ENCODE measurements at regions not wholly inside any gene's neighbourhood (a gene's known extent, or its start where the extent isn't known, plus 50 kb on each side); places are given as distances from the start of the nearest gene placed in this dataset.
A peak's percentile ranks its signal among the peaks of the same experiment; 100 is the strongest.
"Not testable (repeated sequence)": the region's sequence is repeated elsewhere in the genome, so short reads cannot be mapped to it uniquely, and the experiment has no call there.

- ATAC-seq (replicated peaks in 6 of 8); in situ Hi-C loops (cut with MboI; ENCODE audit: low pct_unique_long_range_greater_than_20kb in 2 of 9, low sequenced_read_pairs in 9 of 9, unreplicated experiment in 9 of 9): not testable (repeated sequence)
- 66 to 100% (median 91%) methylated on average over 1 to 13 of the region's 28 CpGs; no CpG with 5 or more reads in 6 of the 10 experiments for WGBS, 10 experiments
These were observed 347.3 kb downstream of the HINT1 start for GRCh38 chr5:130817598-130818384.

GRCh38 chr5:130815246-130815645 is 349.8 kb downstream of the HINT1 start:
- in situ Hi-C loops (cut with MboI; ENCODE audit: low pct_unique_long_range_greater_than_20kb in 2 of 9, low sequenced_read_pairs in 9 of 9, unreplicated experiment in 9 of 9) = no loop called here
- Histone ChIP-seq H3K4me3 (no peak overlapping the region), H3K4me1 (replicated peaks in 1 of 2) (no peaks in the 10 kb centered on the region), H3K27ac (no peak overlapping the region)
- ATAC-seq (replicated peaks in 6 of 8) = no peak

More at GRCh38 chr5:130817598-130818384, 347.3 kb downstream of the HINT1 start:
- not testable (repeated sequence) for H3K4me3 ChIP-seq; H3K27ac ChIP-seq; H3K4me1 ChIP-seq (replicated peaks in 1 of 2)

GRCh38 chr5:130808691-130809090 is 356.4 kb downstream of the HINT1 start:
- no peak overlapping the region for H3K4me3 ChIP-seq
- in situ Hi-C loops (cut with MboI; ENCODE audit: low pct_unique_long_range_greater_than_20kb in 2 of 9, low sequenced_read_pairs in 9 of 9, unreplicated experiment in 9 of 9) = no loop called here
- ATAC-seq (replicated peaks in 6 of 8) = no peak
- no peaks in the 10 kb centered on the region for H3K4me1 ChIP-seq (replicated peaks in 1 of 2)
- 31 to 100% (median 91%) methylated on average over 1 to 3 of the region's 4 CpGs for WGBS, 10 experiments
- no peak overlapping the region for H3K27ac ChIP-seq

GRCh38 chr5:130805648-130806047 is 359.4 kb downstream of the HINT1 start:
- Histone ChIP-seq H3K27ac (no peak overlapping the region), H3K4me1 (replicated peaks in 1 of 2) (no peaks in the 10 kb centered on the region), H3K4me3 (no peak overlapping the region)
- 0 to 58% (median 40%) methylated on average over 1 of the region's 2 CpGs; no CpG with 5 or more reads in 1 of the 10 experiments for WGBS, 10 experiments
- peak in 1 of 8 experiments; percentile 87 for ATAC-seq (replicated peaks in 6 of 8)
- in situ Hi-C loops (cut with MboI; ENCODE audit: low pct_unique_long_range_greater_than_20kb in 2 of 9, low sequenced_read_pairs in 9 of 9, unreplicated experiment in 9 of 9) = no loop called here

GRCh38 chr5:130805036-130805435 is 360.0 kb downstream of the HINT1 start:
- Histone ChIP-seq H3K27ac (no peak overlapping the region), H3K4me3 (no peak overlapping the region), H3K4me1 (replicated peaks in 1 of 2) (no peaks in the 10 kb centered on the region)
- in situ Hi-C loops (cut with MboI; ENCODE audit: low pct_unique_long_range_greater_than_20kb in 2 of 9, low sequenced_read_pairs in 9 of 9, unreplicated experiment in 9 of 9) = no loop called here
- no peak for ATAC-seq (replicated peaks in 6 of 8)

- WGBS, 10 experiments = 66 to 100% (median 95%) methylated on average over 1 to 2 of the region's 2 CpGs; no CpG with 5 or more reads in 2 of the 10 experiments
- no peak for ATAC-seq (replicated peaks in 6 of 8)
- Histone ChIP-seq H3K4me3 (no peak overlapping the region), H3K27ac (no peak overlapping the region), H3K4me1 (replicated peaks in 1 of 2) (no peaks in the 10 kb centered on the region)
- in situ Hi-C loops (cut with MboI; ENCODE audit: low pct_unique_long_range_greater_than_20kb in 2 of 9, low sequenced_read_pairs in 9 of 9, unreplicated experiment in 9 of 9) = no loop called here
These were observed 363.1 kb downstream of the HINT1 start for GRCh38 chr5:130801963-130802362.

GRCh38 chr5:130799015-130799414 is 366.0 kb downstream of the HINT1 start:
- Histone ChIP-seq H3K4me1 (replicated peaks in 1 of 2) (no peaks in the 10 kb centered on the region), H3K4me3 (no peak overlapping the region), H3K27ac (no peak overlapping the region)
- ATAC-seq (replicated peaks in 6 of 8) = no peak
- in situ Hi-C loops (cut with MboI; ENCODE audit: low pct_unique_long_range_greater_than_20kb in 2 of 9, low sequenced_read_pairs in 9 of 9, unreplicated experiment in 9 of 9) = no loop called here

GRCh38 chr5:130797303-130797702 is 367.8 kb downstream of the HINT1 start:
- Histone ChIP-seq H3K27ac (no peak overlapping the region), H3K4me1 (replicated peaks in 1 of 2) (no peaks in the 10 kb centered on the region), H3K4me3 (no peak overlapping the region)
- in situ Hi-C loops (cut with MboI; ENCODE audit: low pct_unique_long_range_greater_than_20kb in 2 of 9, low sequenced_read_pairs in 9 of 9, unreplicated experiment in 9 of 9) = no loop called here
- 0 to 83% (median 66%) methylated on average over 1 to 3 of the region's 3 CpGs; no CpG with 5 or more reads in 1 of the 10 experiments for WGBS, 10 experiments
- ATAC-seq (replicated peaks in 6 of 8) = peak in 1 of 8 experiments; percentile 14

- no peaks in the 10 kb centered on the region for H3K4me1 ChIP-seq (replicated peaks in 1 of 2)
- 0 to 86% (median 40%) methylated on average over 1 to 2 of the region's 2 CpGs; no CpG with 5 or more reads in 1 of the 10 experiments for WGBS, 10 experiments
- no peak overlapping the region for H3K27ac ChIP-seq
- in situ Hi-C loops (cut with MboI; ENCODE audit: low pct_unique_long_range_greater_than_20kb in 2 of 9, low sequenced_read_pairs in 9 of 9, unreplicated experiment in 9 of 9) = no loop called here
- ATAC-seq (replicated peaks in 6 of 8) = peak in 1 of 8 experiments; percentile 42
- no peak overlapping the region for H3K4me3 ChIP-seq
These were observed 368.2 kb downstream of the HINT1 start for GRCh38 chr5:130796902-130797301.

- WGBS, 10 experiments = 28 to 100% (median 69%) methylated on average over 1 to 2 of the region's 2 CpGs
- ATAC-seq (replicated peaks in 6 of 8) = no peak
- H3K4me3 ChIP-seq = no peak overlapping the region
- H3K27ac ChIP-seq = no peak overlapping the region
- in situ Hi-C loops (cut with MboI; ENCODE audit: low pct_unique_long_range_greater_than_20kb in 2 of 9, low sequenced_read_pairs in 9 of 9, unreplicated experiment in 9 of 9) = no loop called here
- H3K4me1 ChIP-seq (replicated peaks in 1 of 2) = no peaks in the 10 kb centered on the region
These were observed 369.0 kb downstream of the HINT1 start for GRCh38 chr5:130796032-130796431.

- 45 to 100% (median 82%) methylated on average over 1 to 2 of the region's 2 CpGs; no CpG with 5 or more reads in 4 of the 10 experiments for WGBS, 10 experiments
- in situ Hi-C loops (cut with MboI; ENCODE audit: low pct_unique_long_range_greater_than_20kb in 2 of 9, low sequenced_read_pairs in 9 of 9, unreplicated experiment in 9 of 9) = no loop called here
- H3K4me3 ChIP-seq = no peak overlapping the region
These were observed 370.0 kb downstream of the HINT1 start for GRCh38 chr5:130795037-130795436.

GRCh38 chr5:130777794-130778193 is 387.3 kb downstream of the HINT1 start:
- Histone ChIP-seq H3K4me3 (no peak overlapping the region), H3K4me1 (replicated peaks in 1 of 2) (no peaks in the 10 kb centered on the region), H3K27ac (no peak overlapping the region)
- peak in 1 of 8 experiments; percentile 62 for ATAC-seq (replicated peaks in 6 of 8)
- in situ Hi-C loops (cut with MboI; ENCODE audit: low pct_unique_long_range_greater_than_20kb in 2 of 9, low sequenced_read_pairs in 9 of 9, unreplicated experiment in 9 of 9) = no loop called here

More at GRCh38 chr5:130795037-130795436, 370.0 kb downstream of the HINT1 start:
- ATAC-seq (replicated peaks in 6 of 8) = peak in 2 of 8 experiments; percentile 70 to 98
- H3K4me1 ChIP-seq (replicated peaks in 1 of 2) = no peaks in the 10 kb centered on the region
- no peak overlapping the region for H3K27ac ChIP-seq

GRCh38 chr5:130773813-130774212 is 391.2 kb downstream of the HINT1 start:
- in situ Hi-C loops (cut with MboI; ENCODE audit: low pct_unique_long_range_greater_than_20kb in 2 of 9, low sequenced_read_pairs in 9 of 9, unreplicated experiment in 9 of 9) = no loop called here
- WGBS, 10 experiments = 14 to 100% (median 80%) methylated on average over 1 to 3 of the region's 3 CpGs
- no peaks in the 10 kb centered on the region for H3K4me1 ChIP-seq (replicated peaks in 1 of 2)
- ATAC-seq (replicated peaks in 6 of 8) = no peak
- no peak overlapping the region for H3K4me3 ChIP-seq
- no peak overlapping the region for H3K27ac ChIP-seq

- in situ Hi-C loops (cut with MboI; ENCODE audit: low pct_unique_long_range_greater_than_20kb in 2 of 9, low sequenced_read_pairs in 9 of 9, unreplicated experiment in 9 of 9) = no loop called here
- Histone ChIP-seq H3K4me3 (no peak overlapping the region), H3K4me1 (replicated peaks in 1 of 2) (no peaks in the 10 kb centered on the region), H3K27ac (no peak overlapping the region)
- ATAC-seq (replicated peaks in 6 of 8) = no peak
- WGBS, 10 experiments = 0 to 60% (median 17%) methylated on average over 1 of the region's 1 CpG; no CpG with 5 or more reads in 3 of the 10 experiments
These were observed 403.0 kb downstream of the HINT1 start for GRCh38 chr5:130762031-130762430.

Measured in motor neuron (in vitro differentiated cells).